ENCODE measurements at regions not wholly inside any gene's neighbourhood (a gene's known extent, or its start where the extent isn't known, plus 50 kb on each side); places are given as distances from the start of the nearest gene placed in this dataset.
"Not testable (repeated sequence)": the region's sequence is repeated elsewhere in the genome, so short reads cannot be mapped to it uniquely, and the experiment has no call there.

DNA sequence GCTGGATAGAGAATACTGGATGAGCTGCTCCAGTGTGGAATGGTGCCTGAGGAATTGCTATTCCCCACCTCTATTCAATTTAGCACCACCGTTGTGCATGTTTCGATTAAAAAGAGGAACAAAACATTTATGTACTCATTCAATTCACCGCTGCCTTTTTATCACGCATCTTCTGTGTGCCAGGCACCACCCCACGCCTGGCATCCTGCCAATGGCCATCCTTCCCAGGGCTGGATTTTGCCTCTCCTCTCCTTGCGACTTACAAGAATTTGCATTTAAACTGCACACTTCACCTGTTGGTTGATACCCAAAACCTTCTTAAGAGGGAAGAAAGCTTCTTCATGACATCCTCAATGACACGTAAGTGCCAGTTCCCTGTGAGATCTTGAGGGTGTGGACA, 110.2 kb upstream of the DPP6 start:
- H3K4me3 ChIP-seq (ENCODE audit: low read depth, low read length), result no peak overlapping the region
- DNase-seq (ENCODE audit: low read depth), result no peak
- TF ChIP-seq, protein P1, sequence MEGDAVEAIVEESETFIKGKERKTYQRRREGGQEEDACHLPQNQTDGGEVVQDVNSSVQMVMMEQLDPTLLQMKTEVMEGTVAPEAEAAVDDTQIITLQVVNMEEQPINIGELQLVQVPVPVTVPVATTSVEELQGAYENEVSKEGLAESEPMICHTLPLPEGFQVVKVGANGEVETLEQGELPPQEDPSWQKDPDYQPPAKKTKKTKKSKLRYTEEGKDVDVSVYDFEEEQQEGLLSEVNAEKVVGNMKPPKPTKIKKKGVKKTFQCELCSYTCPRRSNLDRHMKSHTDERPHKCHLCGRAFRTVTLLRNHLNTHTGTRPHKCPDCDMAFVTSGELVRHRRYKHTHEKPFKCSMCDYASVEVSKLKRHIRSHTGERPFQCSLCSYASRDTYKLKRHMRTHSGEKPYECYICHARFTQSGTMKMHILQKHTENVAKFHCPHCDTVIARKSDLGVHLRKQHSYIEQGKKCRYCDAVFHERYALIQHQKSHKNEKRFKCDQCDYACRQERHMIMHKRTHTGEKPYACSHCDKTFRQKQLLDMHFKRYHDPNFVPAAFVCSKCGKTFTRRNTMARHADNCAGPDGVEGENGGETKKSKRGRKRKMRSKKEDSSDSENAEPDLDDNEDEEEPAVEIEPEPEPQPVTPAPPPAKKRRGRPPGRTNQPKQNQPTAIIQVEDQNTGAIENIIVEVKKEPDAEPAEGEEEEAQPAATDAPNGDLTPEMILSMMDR (IDR thresholded peaks at IDR 0.05; ENCODE audit: insufficient read depth, low read depth, low read length), result no peak

- DNase-seq (ENCODE audit: low read depth), result no peak
- no peak overlapping the region for H3K4me3 ChIP-seq (ENCODE audit: low read depth, low read length)
- TF ChIP-seq, protein P1 (IDR thresholded peaks at IDR 0.05; ENCODE audit: insufficient read depth, low read depth, low read length), result no peak
These were observed 108.7 kb upstream of the DPP6 start for GRCh38 chr7:153943457-153943856.

GRCh38 chr7:153943861-153944260, 108.3 kb upstream of the DPP6 start:
- DNase-seq (ENCODE audit: low read depth), result no peak
- H3K4me3 ChIP-seq (ENCODE audit: low read depth, low read length), result no peak overlapping the region

GRCh38 chr7:153948060-153948459, 104.1 kb upstream of the DPP6 start:
- TF ChIP-seq, protein P1 (IDR thresholded peaks at IDR 0.05; ENCODE audit: insufficient read depth, low read depth, low read length), result no peak
- DNase-seq (ENCODE audit: low read depth), result no peak
- no peak overlapping the region for H3K4me3 ChIP-seq (ENCODE audit: low read depth, low read length)

More at GRCh38 chr7:153943861-153944260, 108.3 kb upstream of the DPP6 start:
- TF ChIP-seq, protein P1 (IDR thresholded peaks at IDR 0.05; ENCODE audit: insufficient read depth, low read depth, low read length), result no peak

GRCh38 chr7:153951316-153951715, 100.9 kb upstream of the DPP6 start:
- no peak for DNase-seq (ENCODE audit: low read depth)
- no peak overlapping the region for H3K4me3 ChIP-seq (ENCODE audit: low read depth, low read length)
- TF ChIP-seq, protein P1 (IDR thresholded peaks at IDR 0.05; ENCODE audit: insufficient read depth, low read depth, low read length), result no peak

GRCh38 chr7:153954477-153954876, 97.7 kb upstream of the DPP6 start:
- no peak for DNase-seq (ENCODE audit: low read depth)
- TF ChIP-seq, protein P1 (IDR thresholded peaks at IDR 0.05; ENCODE audit: insufficient read depth, low read depth, low read length), result no peak
- H3K4me3 ChIP-seq (ENCODE audit: low read depth, low read length), result no peak overlapping the region

- DNase-seq (ENCODE audit: low read depth); H3K4me3 ChIP-seq (ENCODE audit: low read depth, low read length): not testable (repeated sequence)
These were observed 94.5 kb upstream of the DPP6 start for GRCh38 chr7:153957677-153958076.

DNA sequence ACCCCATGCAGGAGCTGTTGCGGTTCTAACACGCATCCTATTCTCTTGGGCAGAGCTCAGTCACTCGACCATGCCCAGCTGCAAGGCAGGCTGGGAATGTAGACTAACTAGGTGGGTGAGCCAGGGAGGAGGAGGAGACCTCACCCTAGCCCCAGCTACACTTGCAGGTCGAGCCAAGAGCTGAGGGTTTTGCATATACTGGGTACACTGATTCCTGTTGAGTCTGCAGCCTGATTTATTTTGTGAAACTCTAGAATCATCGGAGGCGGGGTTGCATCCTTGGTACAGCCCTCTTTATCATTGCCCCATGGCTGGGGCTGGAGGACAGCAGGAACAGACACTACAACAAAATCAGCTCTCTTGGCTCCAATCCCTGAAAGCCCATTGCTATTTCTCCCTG, 93.8 kb upstream of the DPP6 start:
- not testable (repeated sequence) for DNase-seq (ENCODE audit: low read depth); H3K4me3 ChIP-seq (ENCODE audit: low read depth, low read length)

DNA sequence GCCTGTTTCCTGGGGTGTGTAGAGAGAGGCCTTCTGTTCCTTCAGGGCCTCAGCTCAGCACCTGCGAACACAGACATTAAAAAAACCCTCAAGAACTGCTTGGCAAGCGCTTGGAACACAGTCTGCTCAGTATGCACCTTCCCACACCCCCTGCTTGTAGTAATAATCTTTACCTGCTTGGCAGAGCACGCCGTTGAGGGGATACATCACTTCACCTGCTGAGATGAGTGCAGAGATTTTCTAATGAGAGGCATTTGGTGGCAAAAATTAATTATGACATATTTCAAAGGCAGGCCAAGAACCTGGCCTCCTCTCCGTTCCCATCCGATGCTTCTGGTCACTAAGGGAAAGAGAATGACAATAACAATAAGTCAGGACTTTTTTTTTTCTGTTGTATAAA, 93.4 kb upstream of the DPP6 start:
- H3K4me3 ChIP-seq (ENCODE audit: low read depth, low read length); DNase-seq (ENCODE audit: low read depth): not testable (repeated sequence)

DNA sequence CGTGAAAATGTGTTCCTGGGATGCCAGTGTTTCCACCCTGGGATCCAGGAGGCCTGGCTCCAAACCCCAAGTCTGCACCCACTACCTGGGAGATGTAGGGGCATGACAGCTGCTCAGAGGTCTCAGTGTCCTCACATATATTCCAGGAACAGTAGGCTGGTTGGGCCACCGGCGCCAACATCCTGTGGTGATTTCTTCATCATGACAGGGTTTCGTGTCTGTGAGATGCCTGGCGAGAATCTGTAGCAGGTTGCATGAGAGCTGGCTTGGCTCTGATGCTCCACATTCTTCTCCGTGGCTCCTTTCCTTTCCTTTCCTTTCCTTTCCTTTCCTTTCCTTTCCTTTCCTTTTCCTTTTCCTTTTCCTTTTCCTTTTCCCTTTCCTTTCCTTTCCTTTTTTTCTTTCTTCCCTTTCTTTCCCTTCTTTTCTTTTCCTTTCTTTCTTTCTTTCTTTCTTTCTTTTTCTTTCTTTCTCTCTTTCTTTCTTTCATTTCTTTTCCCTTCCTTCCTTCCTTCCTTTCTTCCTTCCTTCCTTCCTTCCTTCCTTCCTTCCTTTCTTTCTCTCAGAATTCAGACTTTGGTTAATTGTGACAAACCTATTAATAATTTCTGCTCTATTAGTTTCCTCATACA, 87.6 kb upstream of the DPP6 start:
- not testable (repeated sequence) for H3K4me3 ChIP-seq (ENCODE audit: low read depth, low read length); DNase-seq (ENCODE audit: low read depth)

GRCh38 chr7:153969016-153969415, 83.2 kb upstream of the DPP6 start:
- DNase-seq (ENCODE audit: low read depth); H3K4me3 ChIP-seq (ENCODE audit: low read depth, low read length): not testable (repeated sequence)

- not testable (repeated sequence) for H3K4me3 ChIP-seq (ENCODE audit: low read depth, low read length); DNase-seq (ENCODE audit: low read depth)
These were observed 77.6 kb upstream of the DPP6 start for GRCh38 chr7:153974603-153975002.
